ENCODE measurements at regions not wholly inside any gene's neighbourhood (a gene's known extent, or its start where the extent isn't known, plus 50 kb on each side); places are given as distances from the start of the nearest gene placed in this dataset.

DNA sequence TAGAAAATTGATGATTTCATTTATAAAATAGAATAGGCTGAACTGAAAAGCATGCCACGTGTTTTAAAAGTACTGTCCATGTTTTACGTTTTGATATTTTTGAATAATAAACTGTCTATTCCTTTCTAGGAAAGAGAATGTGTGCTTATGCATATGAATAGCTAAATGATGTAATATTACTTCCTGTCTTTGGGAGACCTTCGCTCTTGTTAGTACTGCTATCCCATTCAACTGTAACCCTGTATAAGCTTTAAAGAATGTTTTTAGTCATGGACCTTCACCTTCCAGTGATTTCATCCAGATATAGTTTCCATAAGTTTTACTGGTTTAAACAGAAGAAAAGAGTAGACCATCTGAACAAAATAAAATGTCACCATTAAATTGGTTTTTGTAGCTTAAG, 274.4 kb upstream of the SEMA3A start (continued):
- TF ChIP-seq EHF (CRISPR knock-in tag; IDR thresholded peaks at IDR 0.05), result no peak
- no peak for TF ChIP-seq CBX8 (IDR thresholded peaks at IDR 0.05)
- TF ChIP-seq SMC3 (IDR thresholded peaks at IDR 0.05), result no peak
- no peak for TF ChIP-seq PHF8 (IDR thresholded peaks at IDR 0.05; ENCODE audit: borderline replicate concordance, low read depth)

DNA sequence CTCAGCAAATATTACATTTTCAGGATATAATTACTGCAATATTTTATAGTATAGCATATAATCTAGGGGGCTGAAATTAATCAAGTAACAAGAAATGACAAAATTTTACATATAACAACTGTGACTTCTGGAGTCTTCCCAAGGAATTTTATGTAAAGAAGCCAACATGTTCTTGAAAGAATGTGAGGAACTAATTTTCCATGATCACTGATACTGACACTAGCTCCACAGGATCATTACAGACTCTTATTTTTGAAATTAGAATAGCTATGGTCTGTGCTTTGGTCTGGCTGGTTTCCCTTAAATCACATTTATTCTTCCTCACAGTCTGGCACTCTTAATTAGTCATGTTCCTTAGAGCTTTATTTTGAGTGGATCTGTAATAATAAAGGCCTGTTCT, 267.7 kb upstream of the SEMA3A start:
- ATAC-seq (no peak), FAIRE-seq (no peak), DNase-seq (ENCODE audit: low read depth in 1 of 2, low spot score in 1 of 2) (no peak)
- Histone ChIP-seq H3K4me3 (no peak overlapping the region), H3K4me1 (no peaks in the 10 kb centered on the region), H3K4me2 (no peak overlapping the region), H3K9me3 (no peaks in the 10 kb centered on the region), H3K27ac (no peak overlapping the region)
- ChIA-PET POLR2A (no interaction called here), CTCF (no interaction called here)
- TF ChIP-seq ESRRA (IDR thresholded peaks at IDR 0.05; ENCODE audit: borderline replicate concordance, low read length), result no peak
- TF ChIP-seq, protein P1, sequence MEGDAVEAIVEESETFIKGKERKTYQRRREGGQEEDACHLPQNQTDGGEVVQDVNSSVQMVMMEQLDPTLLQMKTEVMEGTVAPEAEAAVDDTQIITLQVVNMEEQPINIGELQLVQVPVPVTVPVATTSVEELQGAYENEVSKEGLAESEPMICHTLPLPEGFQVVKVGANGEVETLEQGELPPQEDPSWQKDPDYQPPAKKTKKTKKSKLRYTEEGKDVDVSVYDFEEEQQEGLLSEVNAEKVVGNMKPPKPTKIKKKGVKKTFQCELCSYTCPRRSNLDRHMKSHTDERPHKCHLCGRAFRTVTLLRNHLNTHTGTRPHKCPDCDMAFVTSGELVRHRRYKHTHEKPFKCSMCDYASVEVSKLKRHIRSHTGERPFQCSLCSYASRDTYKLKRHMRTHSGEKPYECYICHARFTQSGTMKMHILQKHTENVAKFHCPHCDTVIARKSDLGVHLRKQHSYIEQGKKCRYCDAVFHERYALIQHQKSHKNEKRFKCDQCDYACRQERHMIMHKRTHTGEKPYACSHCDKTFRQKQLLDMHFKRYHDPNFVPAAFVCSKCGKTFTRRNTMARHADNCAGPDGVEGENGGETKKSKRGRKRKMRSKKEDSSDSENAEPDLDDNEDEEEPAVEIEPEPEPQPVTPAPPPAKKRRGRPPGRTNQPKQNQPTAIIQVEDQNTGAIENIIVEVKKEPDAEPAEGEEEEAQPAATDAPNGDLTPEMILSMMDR (IDR thresholded peaks at IDR 0.05), result no peak
- TF ChIP-seq CBX2 (IDR thresholded peaks at IDR 0.05; ENCODE audit: borderline replicate concordance, low read depth), result no peak
- TF ChIP-seq SREBF2 (IDR thresholded peaks at IDR 0.05), result no peak
- TF ChIP-seq RCOR1 (IDR thresholded peaks at IDR 0.05; ENCODE audit: low read depth, low read length), result no peak
- TF ChIP-seq HEYL (CRISPR knock-in tag; IDR thresholded peaks at IDR 0.05), result no peak
- TF ChIP-seq, protein P2, sequence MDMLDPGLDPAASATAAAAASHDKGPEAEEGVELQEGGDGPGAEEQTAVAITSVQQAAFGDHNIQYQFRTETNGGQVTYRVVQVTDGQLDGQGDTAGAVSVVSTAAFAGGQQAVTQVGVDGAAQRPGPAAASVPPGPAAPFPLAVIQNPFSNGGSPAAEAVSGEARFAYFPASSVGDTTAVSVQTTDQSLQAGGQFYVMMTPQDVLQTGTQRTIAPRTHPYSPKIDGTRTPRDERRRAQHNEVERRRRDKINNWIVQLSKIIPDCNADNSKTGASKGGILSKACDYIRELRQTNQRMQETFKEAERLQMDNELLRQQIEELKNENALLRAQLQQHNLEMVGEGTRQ (IDR thresholded peaks at IDR 0.05), result no peak
- TF ChIP-seq PHF8 (IDR thresholded peaks at IDR 0.05; ENCODE audit: borderline replicate concordance, low read depth), result no peak
- TF ChIP-seq, protein P3, sequence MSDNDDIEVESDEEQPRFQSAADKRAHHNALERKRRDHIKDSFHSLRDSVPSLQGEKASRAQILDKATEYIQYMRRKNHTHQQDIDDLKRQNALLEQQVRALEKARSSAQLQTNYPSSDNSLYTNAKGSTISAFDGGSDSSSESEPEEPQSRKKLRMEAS (IDR thresholded peaks at IDR 0.05), result no peak
- TF ChIP-seq, protein P4, sequence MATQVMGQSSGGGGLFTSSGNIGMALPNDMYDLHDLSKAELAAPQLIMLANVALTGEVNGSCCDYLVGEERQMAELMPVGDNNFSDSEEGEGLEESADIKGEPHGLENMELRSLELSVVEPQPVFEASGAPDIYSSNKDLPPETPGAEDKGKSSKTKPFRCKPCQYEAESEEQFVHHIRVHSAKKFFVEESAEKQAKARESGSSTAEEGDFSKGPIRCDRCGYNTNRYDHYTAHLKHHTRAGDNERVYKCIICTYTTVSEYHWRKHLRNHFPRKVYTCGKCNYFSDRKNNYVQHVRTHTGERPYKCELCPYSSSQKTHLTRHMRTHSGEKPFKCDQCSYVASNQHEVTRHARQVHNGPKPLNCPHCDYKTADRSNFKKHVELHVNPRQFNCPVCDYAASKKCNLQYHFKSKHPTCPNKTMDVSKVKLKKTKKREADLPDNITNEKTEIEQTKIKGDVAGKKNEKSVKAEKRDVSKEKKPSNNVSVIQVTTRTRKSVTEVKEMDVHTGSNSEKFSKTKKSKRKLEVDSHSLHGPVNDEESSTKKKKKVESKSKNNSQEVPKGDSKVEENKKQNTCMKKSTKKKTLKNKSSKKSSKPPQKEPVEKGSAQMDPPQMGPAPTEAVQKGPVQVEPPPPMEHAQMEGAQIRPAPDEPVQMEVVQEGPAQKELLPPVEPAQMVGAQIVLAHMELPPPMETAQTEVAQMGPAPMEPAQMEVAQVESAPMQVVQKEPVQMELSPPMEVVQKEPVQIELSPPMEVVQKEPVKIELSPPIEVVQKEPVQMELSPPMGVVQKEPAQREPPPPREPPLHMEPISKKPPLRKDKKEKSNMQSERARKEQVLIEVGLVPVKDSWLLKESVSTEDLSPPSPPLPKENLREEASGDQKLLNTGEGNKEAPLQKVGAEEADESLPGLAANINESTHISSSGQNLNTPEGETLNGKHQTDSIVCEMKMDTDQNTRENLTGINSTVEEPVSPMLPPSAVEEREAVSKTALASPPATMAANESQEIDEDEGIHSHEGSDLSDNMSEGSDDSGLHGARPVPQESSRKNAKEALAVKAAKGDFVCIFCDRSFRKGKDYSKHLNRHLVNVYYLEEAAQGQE (IDR thresholded peaks at IDR 0.05), result no peak
- no peak for TF ChIP-seq HDAC2 (IDR thresholded peaks at IDR 0.05)
- no peak for TF ChIP-seq MAFK (IDR thresholded peaks at IDR 0.05; ENCODE audit: partially characterized antibody)
- no peak for TF ChIP-seq KDM1A (IDR thresholded peaks at IDR 0.05; ENCODE audit: low read depth)
- TF ChIP-seq, protein P5, sequence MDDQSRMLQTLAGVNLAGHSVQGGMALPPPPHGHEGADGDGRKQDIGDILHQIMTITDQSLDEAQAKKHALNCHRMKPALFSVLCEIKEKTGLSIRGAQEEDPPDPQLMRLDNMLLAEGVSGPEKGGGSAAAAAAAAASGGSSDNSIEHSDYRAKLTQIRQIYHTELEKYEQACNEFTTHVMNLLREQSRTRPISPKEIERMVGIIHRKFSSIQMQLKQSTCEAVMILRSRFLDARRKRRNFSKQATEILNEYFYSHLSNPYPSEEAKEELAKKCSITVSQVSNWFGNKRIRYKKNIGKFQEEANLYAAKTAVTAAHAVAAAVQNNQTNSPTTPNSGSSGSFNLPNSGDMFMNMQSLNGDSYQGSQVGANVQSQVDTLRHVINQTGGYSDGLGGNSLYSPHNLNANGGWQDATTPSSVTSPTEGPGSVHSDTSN (IDR thresholded peaks at IDR 0.05), result no peak
- no peak for TF ChIP-seq RNF2 (IDR thresholded peaks at IDR 0.05; ENCODE audit: borderline replicate concordance, low read depth)
- TF ChIP-seq, protein P6, sequence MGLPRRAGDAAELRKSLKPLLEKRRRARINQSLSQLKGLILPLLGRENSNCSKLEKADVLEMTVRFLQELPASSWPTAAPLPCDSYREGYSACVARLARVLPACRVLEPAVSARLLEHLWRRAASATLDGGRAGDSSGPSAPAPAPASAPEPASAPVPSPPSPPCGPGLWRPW (IDR thresholded peaks at IDR 0.05), result no peak
- no peak for TF ChIP-seq EHMT2 (IDR thresholded peaks at IDR 0.05; ENCODE audit: low read depth)
